Mesenchymal stem cell (in vitro differentiated cells and primary cell): ENCODE measurements at regions not wholly inside any gene's neighbourhood (a gene's known extent, or its start where the extent isn't known, plus 50 kb on each side); places are given as distances from the start of the nearest gene placed in this dataset.
A peak's percentile ranks its signal among the peaks of the same experiment; 100 is the strongest.

Source experiments
- DNase-seq: peaks from one replicate; pipeline ENCODE4 v3.0.0-alpha.2; 2013
- H2AFZ ChIP-seq: one replicate; pipeline ENCODE4 v1.6.1; 2013; ENCODE audit warnings: low read depth, mild to moderate bottlenecking, control low read depth, inconsistent platforms, low read length, moderate library complexity
- H2AK5ac ChIP-seq: 2 replicates; pipeline ENCODE4 v1.6.1; 2013; ENCODE audit warnings: low read length, moderate library complexity, mild to moderate bottlenecking, inconsistent platforms; ENCODE audit not compliant: severe bottlenecking
- H2BK120ac ChIP-seq: one replicate; pipeline ENCODE4 v1.6.1; 2013; ENCODE audit warnings: low read depth, mild to moderate bottlenecking, inconsistent platforms, low read length, moderate library complexity
- H2BK12ac ChIP-seq, 2 experiments: one replicate each; pipeline ENCODE4 v1.6.1; 2013; ENCODE audit warnings: inconsistent platforms in 2 of 2, low read length in 2 of 2, mild to moderate bottlenecking in 2 of 2, moderate library complexity in 2 of 2, control low read depth in 1 of 2
- H2BK15ac ChIP-seq: one replicate; pipeline ENCODE4 v1.6.1; 2013; ENCODE audit warnings: mild to moderate bottlenecking, low read depth, inconsistent platforms; ENCODE audit not compliant: poor library complexity, severe bottlenecking
- H2BK5ac ChIP-seq: 2 replicates; pipeline ENCODE4 v1.6.1; 2013; ENCODE audit warnings: low read depth, mild to moderate bottlenecking, low read length, control low read depth, inconsistent platforms; ENCODE audit not compliant: poor library complexity, severe bottlenecking
- H3K14ac ChIP-seq, 2 experiments: one replicate each; pipeline ENCODE4 v1.6.1; 2013; ENCODE audit warnings: inconsistent platforms in 2 of 2, low read length in 2 of 2, control low read depth in 1 of 2, mild to moderate bottlenecking in 1 of 2, moderate library complexity in 1 of 2
- H3K18ac ChIP-seq, 2 experiments: one replicate each; pipeline ENCODE4 v1.6.1; 2013; ENCODE audit warnings: inconsistent platforms in 2 of 2, low read length in 2 of 2, control low read depth in 1 of 2, low read depth in 1 of 2, mild to moderate bottlenecking in 1 of 2
- H3K23ac ChIP-seq, 2 experiments: one replicate each; pipeline ENCODE4 v1.6.1; 2013; ENCODE audit warnings: inconsistent platforms in 2 of 2, low read length in 2 of 2, mild to moderate bottlenecking in 2 of 2, moderate library complexity in 2 of 2, control low read depth in 1 of 2
- H3K27ac ChIP-seq: 2 replicates; pipeline ENCODE4 v1.5.1; 2013; ENCODE audit warnings: mild to moderate bottlenecking, moderate library complexity, low read length, control low read depth, inconsistent platforms; ENCODE audit not compliant: poor library complexity, severe bottlenecking
- H3K27me3 ChIP-seq, 2 experiments: 2 replicates each; pipeline versions ENCODE4 v1.6.1 to v1.7.0; 2013; ENCODE audit warnings: low read length in 2 of 2, mild to moderate bottlenecking in 2 of 2, moderate library complexity in 2 of 2, control low read depth in 1 of 2, inconsistent platforms in 1 of 2; ENCODE audit not compliant: control insufficient read depth in 1 of 2, insufficient read depth in 1 of 2
- H3K36me3 ChIP-seq, 2 experiments: 2 replicates each; pipeline versions ENCODE4 v1.6.1 to v1.7.0; 2013; ENCODE audit warnings: low read length in 2 of 2, control low read depth in 1 of 2, inconsistent platforms in 1 of 2, low read depth in 1 of 2, mild to moderate bottlenecking in 1 of 2; ENCODE audit not compliant: insufficient read depth in 2 of 2, control insufficient read depth in 1 of 2
- H3K4ac ChIP-seq, 2 experiments: one replicate each; pipeline ENCODE4 v1.6.1; 2013; ENCODE audit warnings: inconsistent platforms in 2 of 2, low read length in 2 of 2, mild to moderate bottlenecking in 2 of 2, moderate library complexity in 2 of 2, control low read depth in 1 of 2, low read depth in 1 of 2
- H3K4me1 ChIP-seq: 2 replicates; pipeline ENCODE4 v1.6.1; 2013; ENCODE audit warnings: low read depth, low read length, control low read depth; ENCODE audit not compliant: control insufficient read depth, insufficient read depth
- H3K4me2 ChIP-seq: 2 replicates; pipeline ENCODE4 v1.6.1; 2013; ENCODE audit warnings: low read length, mild to moderate bottlenecking, inconsistent platforms; ENCODE audit not compliant: poor library complexity, severe bottlenecking
- H3K4me3 ChIP-seq, 2 experiments: 2 replicates each; pipeline versions ENCODE4 v1.5.1 to v1.7.0; 2013; ENCODE audit warnings: low read length in 2 of 2, mild to moderate bottlenecking in 2 of 2, control low read depth in 1 of 2, low read depth in 1 of 2; ENCODE audit not compliant: insufficient read depth in 1 of 2
- H3K79me1 ChIP-seq: replicated peaks from 2 replicates; pipeline ENCODE4 v1.6.1; 2013; ENCODE audit warnings: mild to moderate bottlenecking, control low read depth, low read length, inconsistent platforms; ENCODE audit not compliant: poor library complexity, severe bottlenecking
- H3K9ac ChIP-seq: 2 replicates; pipeline ENCODE4 v1.7.0; 2013; ENCODE audit warnings: mild to moderate bottlenecking, low read length, moderate library complexity
- H3K9me3 ChIP-seq: 2 replicates; pipeline ENCODE4 v1.7.0; 2013; ENCODE audit warnings: mild to moderate bottlenecking, low read length; ENCODE audit not compliant: control insufficient read depth
- H4K8ac ChIP-seq: one replicate; pipeline ENCODE4 v1.6.1; 2013; ENCODE audit warnings: inconsistent platforms, mild to moderate bottlenecking, low read length, moderate library complexity
- H4K91ac ChIP-seq: one replicate; pipeline ENCODE4 v1.6.1; 2013; ENCODE audit warnings: mild to moderate bottlenecking, low read length, inconsistent platforms
- WGBS: methylation state at CpG from one replicate; pipeline ENCODE4 v1.1.7; 2013; ENCODE audit warnings: mixed read lengths; 5-methylcytosine and 5-hydroxymethylcytosine counted together

DNA sequence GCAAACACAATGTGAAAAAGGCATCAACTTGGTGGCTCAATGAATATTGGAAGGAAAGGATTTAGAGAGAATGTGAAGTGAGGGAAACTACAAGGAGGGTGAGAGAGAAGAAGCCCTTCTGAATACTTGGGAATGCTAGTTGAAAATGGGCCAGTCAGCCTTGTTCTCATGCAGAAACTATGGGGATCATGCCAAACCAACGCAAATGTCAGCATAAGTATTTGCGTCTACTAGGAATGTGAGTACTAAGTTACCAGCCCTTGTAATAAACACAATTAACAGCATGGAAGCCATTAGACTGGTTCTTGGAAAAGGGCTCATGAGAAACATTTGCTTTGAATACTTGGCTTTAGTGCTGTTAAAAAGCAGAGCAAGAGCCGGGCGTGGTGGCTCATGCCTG is 54.9 kb upstream of the AIG1 start:
- H3K18ac ChIP-seq, result no peak overlapping the region
- no peaks in the 10 kb centered on the region for H3K79me1 ChIP-seq
- no peak overlapping the region for H4K91ac ChIP-seq
- H2BK15ac ChIP-seq, result no peak overlapping the region
- no peak overlapping the region for H4K8ac ChIP-seq
- H3K36me3 ChIP-seq, result no peaks in the 10 kb centered on the region
- H3K4me2 ChIP-seq, result no peak overlapping the region
- H3K14ac ChIP-seq, result no peak overlapping the region
- no peak overlapping the region for H2AFZ ChIP-seq
- H3K4me1 ChIP-seq, result no peaks in the 10 kb centered on the region
- no peaks in the 10 kb centered on the region for H3K9me3 ChIP-seq
- 94% methylated on average over 3 of the region's 4 CpGs for WGBS
- H2BK5ac ChIP-seq, result no peak overlapping the region
- no peak overlapping the region for H3K27ac ChIP-seq
- no peak overlapping the region for H2BK120ac ChIP-seq
- no peak overlapping the region for H2BK12ac ChIP-seq
- no peak overlapping the region for H3K4me3 ChIP-seq
- no peak overlapping the region for H3K9ac ChIP-seq
- H3K23ac ChIP-seq, result no peak overlapping the region
- DNase-seq, result no peak
- H3K4ac ChIP-seq, result no peak overlapping the region
- no peak overlapping the region for H2AK5ac ChIP-seq
- H3K27me3 ChIP-seq, result no peaks in the 10 kb centered on the region

GRCh38 chr6:143006787-143007186 is 53.9 kb upstream of the AIG1 start:
- 94% methylated on average over 4 of the region's 4 CpGs for WGBS
- H3K4me1 ChIP-seq, result no peaks in the 10 kb centered on the region
- H4K8ac ChIP-seq, result no peak overlapping the region
- H3K4me2 ChIP-seq, result no peak overlapping the region
- H3K4me3 ChIP-seq, result no peak overlapping the region
- H3K27ac ChIP-seq, result no peak overlapping the region
- no peak overlapping the region for H2BK12ac ChIP-seq
- H3K9ac ChIP-seq, result no peak overlapping the region
- H3K18ac ChIP-seq, result no peak overlapping the region
- DNase-seq, result no peak
- H3K23ac ChIP-seq, result no peak overlapping the region
- H3K9me3 ChIP-seq, result no peaks in the 10 kb centered on the region
- H2AFZ ChIP-seq, result no peak overlapping the region
- no peak overlapping the region for H2AK5ac ChIP-seq
- no peak overlapping the region for H2BK120ac ChIP-seq
- H3K14ac ChIP-seq, result no peak overlapping the region
- no peak overlapping the region for H4K91ac ChIP-seq
- no peak overlapping the region for H2BK15ac ChIP-seq
- H3K27me3 ChIP-seq, result no peaks in the 10 kb centered on the region
- H3K4ac ChIP-seq, result no peak overlapping the region
- no peaks in the 10 kb centered on the region for H3K79me1 ChIP-seq
- no peak overlapping the region for H2BK5ac ChIP-seq
- H3K36me3 ChIP-seq, result no peaks in the 10 kb centered on the region

- no peak overlapping the region for H3K18ac ChIP-seq
- H4K8ac ChIP-seq, result no peak overlapping the region
- no peaks in the 10 kb centered on the region for H3K79me1 ChIP-seq
- H2BK15ac ChIP-seq, result no peak overlapping the region
- H3K9ac ChIP-seq, result peak overlapping the region; percentile 47
- 100% methylated on average over 3 of the region's 4 CpGs for WGBS
- no peak overlapping the region for H2AK5ac ChIP-seq
- no peaks in the 10 kb centered on the region for H3K27me3 ChIP-seq
- no peak overlapping the region for H3K4me2 ChIP-seq
- H3K23ac ChIP-seq, result no peak overlapping the region
- peak overlapping the region; percentile 51 for H2AFZ ChIP-seq
- no peak overlapping the region for H2BK120ac ChIP-seq
- no peaks in the 10 kb centered on the region for H3K9me3 ChIP-seq
- H4K91ac ChIP-seq, result no peak overlapping the region
- H3K36me3 ChIP-seq, result no peaks in the 10 kb centered on the region
- no peak overlapping the region for H3K4me3 ChIP-seq
- H2BK5ac ChIP-seq, result no peak overlapping the region
- H3K4me1 ChIP-seq, result no peaks in the 10 kb centered on the region
- H2BK12ac ChIP-seq, result no peak overlapping the region
- H3K27ac ChIP-seq, result no peak overlapping the region
- H3K4ac ChIP-seq, result no peak overlapping the region
- no peak for DNase-seq
- no peak overlapping the region for H3K14ac ChIP-seq
Observed at GRCh38 chr6:143007646-143008045, 53.0 kb upstream of the AIG1 start.

GRCh38 chr6:143009851-143010250 is 50.8 kb upstream of the AIG1 start:
- Histone ChIP-seq H3K4me2 (no peak overlapping the region), H3K9me3 (no peaks in the 10 kb centered on the region), H2BK12ac (no peak overlapping the region), H3K4ac (no peak overlapping the region), H3K4me3 (no peak overlapping the region), H3K14ac (no peak overlapping the region), H4K91ac (no peak overlapping the region), H2AFZ (no peak overlapping the region), H3K27me3 (no peaks in the 10 kb centered on the region), H3K36me3 (no peaks in the 10 kb centered on the region), H3K23ac (no peak overlapping the region), H3K4me1 (no peaks in the 10 kb centered on the region), H3K27ac (no peak overlapping the region), H4K8ac (no peak overlapping the region), H3K9ac (no peak overlapping the region), H2AK5ac (no peak overlapping the region), H2BK5ac (no peak overlapping the region), H2BK120ac (no peak overlapping the region), H3K18ac (no peak overlapping the region), H2BK15ac (no peak overlapping the region), H3K79me1 (no peaks in the 10 kb centered on the region)
- no peak for DNase-seq
- WGBS, result 100% methylated on average over 2 of the region's 3 CpGs
